D721Med (cell line): ENCODE measurements at regions not wholly inside any gene's neighbourhood (a gene's known extent, or its start where the extent isn't known, plus 50 kb on each side); places are given as distances from the start of the nearest gene placed in this dataset.

Source experiments
- DNase-seq: peaks from one replicate; pipeline ENCODE4 v3.0.0; 2011; ENCODE audit warnings: low spot score; ENCODE audit not compliant: insufficient read length
- FAIRE-seq: peaks from 2 replicates; lab custom pipeline; 2011; peaks lifted over from hg19 to GRCh38; lab: Jason Lieb, UNC
- CTCF ChIP-seq: IDR thresholded peaks from 2 replicates; pipeline ENCODE4 v1.5.1; 2012; ENCODE audit warnings: mild to moderate bottlenecking, control low read depth; ENCODE audit not compliant: insufficient read depth; ENCODE audit errors: missing control alignments

DNA sequence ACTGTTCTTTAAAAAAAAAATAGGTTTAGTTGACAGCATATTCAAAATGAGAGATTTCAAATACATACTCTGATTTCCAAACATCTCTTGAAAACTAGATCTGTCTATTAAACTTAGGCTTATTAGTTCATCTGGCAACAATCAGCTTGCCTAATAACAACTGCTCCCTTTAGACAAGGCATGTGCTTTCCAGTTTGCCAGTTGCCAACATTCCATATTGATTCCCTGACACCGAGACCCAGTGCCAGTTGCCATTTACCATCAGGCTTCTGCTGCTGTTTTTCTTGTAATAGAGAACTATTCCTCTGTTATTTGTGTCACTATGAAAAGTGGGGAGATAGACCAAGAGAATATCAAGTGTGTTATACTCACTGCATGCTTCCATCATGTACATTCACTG lies 256.0 kb downstream of the C1D start:
- DNase-seq (no peak), FAIRE-seq (no peak)
- no peak for TF ChIP-seq CTCF

DNA sequence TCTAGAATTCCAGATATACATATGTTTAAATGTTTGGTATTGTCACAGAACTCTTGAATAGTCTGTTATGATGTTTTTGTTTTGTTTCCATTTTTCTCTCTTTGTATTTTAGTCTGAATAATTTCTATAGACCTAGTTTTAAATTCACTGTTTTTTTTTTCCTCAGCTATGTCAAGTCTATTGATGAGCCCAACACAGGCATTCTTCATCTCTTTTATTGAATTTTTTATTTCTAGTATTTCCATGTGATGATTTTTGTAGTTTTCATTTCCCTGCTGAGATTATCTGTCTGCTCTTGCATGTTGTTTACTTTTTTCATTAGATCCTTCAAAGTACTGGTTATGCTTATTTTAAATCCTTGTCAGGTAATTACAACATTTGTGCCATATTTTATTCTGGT lies 254.7 kb downstream of the C1D start:
- no peak for DNase-seq

GRCh38 chr2:67812682-67813081 lies 250.1 kb downstream of the C1D start:
- DNase-seq (no peak), FAIRE-seq (no peak)
- TF ChIP-seq CTCF: no peak

More for the DNA sequence above, 254.7 kb downstream of the C1D start:
- no peak for FAIRE-seq
- TF ChIP-seq CTCF: no peak

- DNase-seq: no peak
- FAIRE-seq: no peak
Observed at GRCh38 chr2:67823726-67824125, 239.1 kb downstream of the C1D start.

GRCh38 chr2:67824186-67824585 lies 238.6 kb downstream of the C1D start:
- no peak for TF ChIP-seq CTCF
- FAIRE-seq (no peak), DNase-seq (no peak)

More at GRCh38 chr2:67823726-67824125, 239.1 kb downstream of the C1D start:
- no peak for TF ChIP-seq CTCF

- DNase-seq: no peak
- TF ChIP-seq CTCF: no peak
- FAIRE-seq: no peak
Observed at GRCh38 chr2:67825476-67825875, 237.3 kb downstream of the C1D start.

- no peak for TF ChIP-seq CTCF
- FAIRE-seq (no peak), DNase-seq (no peak)
Observed at GRCh38 chr2:67828066-67828465, 234.7 kb downstream of the C1D start.
